Cardiac muscle cell (in vitro differentiated cells and primary cell): ENCODE measurements at regions not wholly inside any gene's neighbourhood (a gene's known extent, or its start where the extent isn't known, plus 50 kb on each side); places are given as distances from the start of the nearest gene placed in this dataset.

Source experiments
- DNase-seq, 2 donors: peaks; one replicate each; pipeline versions ENCODE4 v3.0.0 to v3.0.0-alpha.2; 2010 to 2017; ENCODE audit warnings: low read depth in 1 of 2, low spot score in 1 of 2
- H3K27ac ChIP-seq: fragments of 200-600 bp; sonication (generic); 2 replicates; pipeline ENCODE4 v1.5.1; 2016
- H3K27me3 ChIP-seq: fragments of 200-600 bp; sonication (generic); 2 replicates; pipeline ENCODE4 v1.6.0; 2016; ENCODE audit warnings: control low read depth
- H3K36me3 ChIP-seq: fragments of 200-600 bp; sonication (generic); 2 replicates; pipeline ENCODE4 v1.5.1; 2016; ENCODE audit warnings: control low read depth
- H3K4me1 ChIP-seq: fragments of 200-600 bp; sonication (generic); 2 replicates; pipeline ENCODE4 v1.8.1; 2017; ENCODE audit warnings: low read depth, mild to moderate bottlenecking, mixed run types
- H3K4me3 ChIP-seq: fragments of 200-600 bp; sonication (generic); 2 replicates; pipeline ENCODE4 v1.5.1; 2016; ENCODE audit warnings: mild to moderate bottlenecking
- H3K9me3 ChIP-seq: fragments of 200-600 bp; sonication (generic); 2 replicates; pipeline ENCODE4 v1.5.1; 2017; ENCODE audit warnings: low read depth, mild to moderate bottlenecking, control low read depth
- CTCF ChIP-seq: IDR thresholded peaks from 2 replicates; pipeline ENCODE4 v1.5.1; 2012; ENCODE audit warnings: low read depth, mild to moderate bottlenecking, low read length

GRCh38 chr13:78972561-78972960 lies 313.6 kb upstream of the OBI1 start:
- H3K36me3 ChIP-seq = no peaks in the 10 kb centered on the region
- no peak for DNase-seq
- TF ChIP-seq CTCF = no peak
- H3K9me3 ChIP-seq = no peaks in the 10 kb centered on the region
- H3K4me1 ChIP-seq = no peaks in the 10 kb centered on the region
- H3K27me3 ChIP-seq = no peaks in the 10 kb centered on the region
- H3K4me3 ChIP-seq = no peak overlapping the region
- no peak overlapping the region for H3K27ac ChIP-seq

GRCh38 chr13:78971355-78972025 lies 312.5 kb upstream of the OBI1 start:
- no peak for TF ChIP-seq CTCF
- Histone ChIP-seq H3K27me3 (no peaks in the 10 kb centered on the region), H3K27ac (no peak overlapping the region), H3K9me3 (no peaks in the 10 kb centered on the region), H3K4me1 (no peaks in the 10 kb centered on the region), H3K4me3 (no peak overlapping the region), H3K36me3 (no peaks in the 10 kb centered on the region)
- DNase-seq = no peak

- Histone ChIP-seq H3K4me3 (no peak overlapping the region), H3K36me3 (no peaks in the 10 kb centered on the region), H3K27me3 (no peaks in the 10 kb centered on the region), H3K27ac (no peak overlapping the region), H3K9me3 (no peaks in the 10 kb centered on the region), H3K4me1 (no peaks in the 10 kb centered on the region)
- no peak for TF ChIP-seq CTCF
- no peak for DNase-seq
Observed at GRCh38 chr13:78960881-78961280, 301.9 kb upstream of the OBI1 start.

- TF ChIP-seq CTCF = no peak
Observed at GRCh38 chr13:78958006-78958405, 299.1 kb upstream of the OBI1 start.

GRCh38 chr13:78940455-78941130 lies 281.6 kb upstream of the OBI1 start:
- Histone ChIP-seq H3K4me3 (no peak overlapping the region), H3K36me3 (no peaks in the 10 kb centered on the region), H3K27ac (no peak overlapping the region), H3K4me1 (no peaks in the 10 kb centered on the region), H3K9me3 (no peaks in the 10 kb centered on the region), H3K27me3 (no peaks in the 10 kb centered on the region)
- DNase-seq = no peak
- TF ChIP-seq CTCF = no peak

More at GRCh38 chr13:78958006-78958405, 299.1 kb upstream of the OBI1 start:
- Histone ChIP-seq H3K27me3 (no peaks in the 10 kb centered on the region), H3K36me3 (no peaks in the 10 kb centered on the region), H3K4me3 (no peak overlapping the region), H3K4me1 (no peaks in the 10 kb centered on the region), H3K9me3 (no peaks in the 10 kb centered on the region), H3K27ac (no peak overlapping the region)
- no peak for DNase-seq
